Myocyte (in vitro differentiated cells): ENCODE measurements at regions not wholly inside any gene's neighbourhood (a gene's known extent, or its start where the extent isn't known, plus 50 kb on each side); places are given as distances from the start of the nearest gene placed in this dataset.

Source experiments
- DNase-seq: peaks from one replicate; pipeline ENCODE4 v3.0.0-alpha.2; 2012; ENCODE audit warnings: low read depth

DNA sequence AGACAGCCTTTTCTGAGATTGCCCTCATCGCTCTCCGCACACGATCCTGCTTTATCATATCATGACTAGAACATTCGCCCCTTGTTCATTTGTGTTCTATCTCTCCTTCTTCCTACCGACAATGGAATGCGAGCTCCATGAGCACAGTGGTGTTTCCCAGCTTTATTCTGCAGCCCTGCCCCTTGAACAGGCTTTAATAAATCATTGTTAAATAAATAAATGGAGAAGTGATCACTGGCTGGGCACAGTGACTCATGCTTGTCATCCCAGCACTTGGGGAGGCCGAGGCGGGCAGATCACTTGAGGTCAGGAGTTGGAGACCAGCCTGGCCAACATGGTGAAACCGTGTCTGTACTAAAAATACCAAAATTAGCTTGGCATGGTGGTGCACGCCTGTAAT is 1063.3 kb upstream of the EEF2KMT start:
- DNase-seq, result no peak

DNA sequence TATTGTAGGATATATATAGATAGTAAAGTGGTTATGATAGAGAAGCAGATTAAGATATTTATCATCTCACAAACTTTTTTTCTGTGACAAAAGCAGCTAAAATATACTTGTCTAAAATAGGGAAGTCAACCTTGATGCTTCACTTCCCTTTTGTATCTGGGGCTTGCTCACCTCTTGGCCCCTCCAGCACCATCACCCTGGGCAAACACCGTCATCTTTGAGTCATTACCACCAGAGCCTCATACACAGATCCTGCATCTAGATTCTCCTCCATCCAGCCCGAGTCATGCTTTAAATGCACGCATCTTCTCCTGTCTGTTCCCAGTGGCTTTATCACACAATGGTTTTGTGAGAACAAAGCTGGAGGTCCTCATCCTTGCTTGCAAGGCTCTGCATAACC is 1062.7 kb upstream of the EEF2KMT start:
- DNase-seq, result no peak

GRCh38 chr16:6157806-6158205 is 1060.2 kb upstream of the EEF2KMT start:
- no peak for DNase-seq

DNA sequence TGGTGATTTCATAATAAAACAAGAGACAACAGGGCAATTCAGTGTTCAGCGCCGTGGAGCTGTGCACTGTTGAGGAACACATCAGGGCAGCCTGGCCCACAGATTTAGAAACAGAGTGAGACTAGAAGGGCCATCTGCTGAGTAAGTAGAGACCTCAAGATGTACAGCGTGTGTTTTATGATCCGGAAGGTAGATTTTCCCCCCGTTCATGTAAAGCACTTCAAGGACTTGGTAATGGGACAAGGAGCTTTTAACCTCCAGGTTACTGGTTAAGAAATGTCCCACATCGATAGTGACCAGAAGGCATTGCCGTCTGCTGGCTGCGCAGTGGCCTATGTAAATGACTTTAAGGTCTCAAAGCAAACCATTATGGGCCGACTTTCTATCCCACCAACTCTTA is 1057.7 kb upstream of the EEF2KMT start:
- DNase-seq, result no peak

GRCh38 chr16:6153901-6154300 is 1056.3 kb upstream of the EEF2KMT start:
- DNase-seq, result no peak

- no peak for DNase-seq
These were observed 1051.4 kb upstream of the EEF2KMT start for GRCh38 chr16:6149031-6149430.

DNA sequence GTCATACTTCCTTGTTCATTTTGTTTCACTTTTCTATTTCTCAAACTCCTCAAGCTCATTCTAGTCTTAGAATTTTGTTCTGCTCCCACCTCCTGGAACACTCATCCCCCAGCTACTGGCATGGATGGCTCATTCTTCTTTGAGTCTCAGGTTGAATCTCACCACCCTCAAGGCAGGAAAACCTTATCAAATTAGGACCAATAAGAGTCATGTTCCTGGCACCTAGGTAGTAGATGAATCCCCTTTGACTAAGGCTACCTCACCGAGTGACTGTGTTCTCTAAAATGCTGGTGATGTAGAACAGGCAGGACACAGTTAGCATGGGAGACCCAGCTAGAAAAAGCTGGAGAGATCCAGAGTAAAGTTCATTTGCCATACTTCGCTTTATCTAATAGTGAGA is 1050.8 kb upstream of the EEF2KMT start:
- DNase-seq, result no peak

DNA sequence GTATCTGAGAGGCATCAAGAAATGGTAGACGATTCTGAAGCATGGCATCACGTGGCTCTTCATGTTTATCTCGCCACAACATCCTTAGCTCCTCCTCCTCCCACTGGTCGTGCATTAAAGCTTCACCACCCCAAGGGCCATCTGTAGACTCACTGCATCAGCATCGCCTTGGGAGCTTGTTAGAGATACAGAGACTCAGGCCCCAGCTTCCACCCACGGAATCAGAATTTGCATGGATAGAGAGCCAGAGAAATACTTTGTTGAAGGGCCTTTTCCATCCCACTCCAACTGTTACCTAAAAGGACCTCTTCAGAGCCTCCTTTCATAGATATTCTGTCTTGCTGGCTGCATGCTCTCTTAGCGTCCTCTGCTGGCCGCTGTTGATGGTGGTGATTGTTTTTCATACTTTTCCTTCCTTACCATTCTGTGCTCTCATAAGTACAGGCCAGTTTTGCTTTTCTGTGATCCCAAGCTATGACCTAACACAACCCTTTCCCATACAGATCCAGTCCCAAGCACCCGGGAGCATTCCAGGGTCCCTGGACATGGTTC is 1049.4 kb upstream of the EEF2KMT start:
- DNase-seq, result no peak

DNA sequence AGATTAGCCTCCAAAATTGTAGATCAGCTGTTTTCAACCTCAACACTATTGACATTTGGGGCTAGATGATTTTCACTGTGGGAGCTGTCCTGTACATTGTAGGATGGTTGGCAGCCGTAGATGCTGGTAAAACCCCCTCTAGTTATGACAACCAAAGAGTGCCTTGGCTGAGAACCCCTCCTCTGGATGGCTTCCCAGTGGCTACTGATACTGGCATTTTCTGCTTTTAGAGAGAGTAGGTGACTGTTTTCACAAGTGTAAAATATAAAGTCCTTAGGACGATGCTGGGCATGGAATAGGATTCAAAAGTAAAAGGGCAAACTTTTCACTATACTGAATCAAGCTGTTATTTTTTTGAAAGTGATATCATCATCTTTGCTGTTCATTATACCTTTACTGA is 1048.8 kb upstream of the EEF2KMT start:
- DNase-seq, result no peak

DNA sequence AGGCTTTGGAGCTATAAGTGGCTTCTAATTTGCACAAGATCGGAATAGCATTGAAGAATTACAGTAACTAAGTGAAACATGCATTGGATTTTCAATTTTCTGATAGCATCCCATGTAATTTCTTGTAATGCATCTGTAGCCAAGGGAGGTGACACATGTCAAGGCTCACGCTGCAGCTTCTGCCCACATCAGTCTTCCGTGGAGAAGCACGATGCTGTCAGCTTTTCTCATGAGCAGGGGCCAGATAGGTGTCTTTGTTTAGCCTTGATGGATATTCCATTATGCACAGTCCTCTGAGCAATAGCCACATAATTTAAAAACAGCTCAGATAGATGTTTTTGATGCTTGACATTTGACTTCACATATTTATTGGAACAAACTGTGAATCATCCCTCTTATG is 1046.9 kb upstream of the EEF2KMT start:
- no peak for DNase-seq

- no peak for DNase-seq
These were observed 1045.4 kb upstream of the EEF2KMT start for GRCh38 chr16:6143020-6143419.

- DNase-seq, result no peak
These were observed 1035.5 kb upstream of the EEF2KMT start for GRCh38 chr16:6133009-6133557.

GRCh38 chr16:6132121-6132520 is 1034.5 kb upstream of the EEF2KMT start:
- no peak for DNase-seq

- DNase-seq, result no peak
These were observed 1034.0 kb upstream of the EEF2KMT start for GRCh38 chr16:6131526-6132050.

DNA sequence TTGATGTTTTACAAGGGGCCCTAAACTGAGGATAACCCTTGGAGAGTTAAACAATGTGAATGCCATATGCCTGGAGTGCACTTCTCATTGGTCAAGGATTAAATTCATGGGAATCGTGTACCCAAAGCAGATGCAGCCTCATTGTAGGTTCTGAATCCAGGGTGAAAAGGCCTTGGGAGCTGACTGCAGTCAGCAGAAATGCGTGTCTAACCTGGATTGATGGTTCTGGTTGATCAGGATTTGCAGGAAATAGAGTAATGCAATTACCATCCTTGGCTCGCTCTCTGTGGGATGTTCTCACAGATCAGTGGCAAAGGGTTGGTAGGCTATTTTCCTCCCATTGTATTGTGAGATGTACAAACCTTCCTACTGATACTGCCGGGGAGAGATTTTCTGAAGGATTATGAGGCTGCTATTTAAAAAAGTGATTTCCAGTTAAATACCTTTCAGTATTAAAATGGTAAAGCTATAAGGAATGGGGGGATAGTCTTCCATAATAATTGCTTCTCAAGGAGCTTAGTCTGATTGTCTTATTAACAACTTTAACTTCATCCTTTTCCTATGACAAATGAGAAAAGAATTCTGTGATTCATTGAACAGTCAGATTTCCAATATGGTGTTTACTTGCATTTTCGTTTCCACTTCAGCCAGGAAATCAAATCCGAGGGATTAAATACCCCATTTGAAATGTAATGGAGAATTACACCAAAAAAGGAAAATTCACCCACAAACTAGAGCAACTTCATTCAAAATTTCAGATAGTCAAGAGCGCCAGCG is 1028.1 kb upstream of the EEF2KMT start:
- no peak for DNase-seq

DNA sequence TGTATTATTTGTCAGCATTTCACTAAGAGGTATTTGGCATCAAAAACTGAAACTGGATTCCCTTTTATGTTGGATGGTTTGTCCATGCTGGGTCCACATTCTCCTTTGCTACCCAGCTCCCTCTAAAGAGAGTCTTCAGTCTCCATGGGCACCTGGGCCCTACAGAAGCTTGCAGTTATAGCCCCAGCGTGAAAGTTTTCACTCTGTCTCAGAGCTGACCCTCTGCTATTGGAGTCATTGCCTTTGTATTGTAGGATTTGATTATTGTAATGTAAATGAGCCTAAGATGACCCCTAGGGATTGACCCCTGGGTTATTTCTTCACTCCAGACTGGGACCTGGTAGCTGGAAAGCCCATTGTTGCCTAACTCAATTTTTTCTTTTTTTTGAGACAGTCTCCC is 1026.5 kb upstream of the EEF2KMT start:
- no peak for DNase-seq

DNA sequence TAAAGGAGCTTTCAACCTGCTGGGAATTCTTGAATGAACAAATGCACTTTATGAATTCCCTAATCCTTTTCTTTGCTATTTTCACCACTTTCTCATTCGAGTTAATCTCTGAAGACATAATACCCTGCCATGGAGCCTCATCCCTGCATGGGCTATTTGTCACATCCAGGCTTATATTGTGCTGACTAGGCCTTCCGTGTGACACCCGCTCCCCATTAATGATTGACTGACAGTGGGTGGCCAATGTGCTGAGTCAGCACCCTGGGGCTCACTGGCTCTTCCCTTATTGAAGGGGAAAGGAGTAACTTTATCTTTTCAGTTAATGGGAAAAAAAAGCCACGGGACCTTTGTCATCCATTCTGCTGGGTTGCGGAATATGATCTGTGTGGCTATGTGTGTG is 1024.8 kb upstream of the EEF2KMT start:
- no peak for DNase-seq

- DNase-seq, result no peak
These were observed 1017.1 kb upstream of the EEF2KMT start for GRCh38 chr16:6114691-6115090.

DNA sequence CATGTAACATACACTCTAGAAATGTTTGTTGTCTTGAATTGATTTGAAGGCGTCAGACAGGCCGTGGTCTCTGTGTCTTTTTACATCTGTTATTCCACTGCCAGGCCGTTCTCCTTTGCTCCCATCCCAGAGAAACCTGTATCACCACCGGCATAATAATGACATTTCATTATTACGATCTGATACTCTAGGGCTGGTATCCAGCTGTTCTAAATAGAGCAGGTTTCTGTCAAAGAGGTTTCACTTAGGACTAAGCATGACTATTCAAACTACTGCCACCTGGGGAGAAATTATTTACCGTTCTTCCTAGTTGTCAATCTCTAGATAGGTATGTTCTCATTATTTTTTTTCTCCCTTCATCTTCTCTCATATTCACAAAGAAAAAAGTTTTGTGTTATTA is 1016.2 kb upstream of the EEF2KMT start:
- no peak for DNase-seq

GRCh38 chr16:6112700-6113099 is 1015.1 kb upstream of the EEF2KMT start:
- DNase-seq, result no peak

DNA sequence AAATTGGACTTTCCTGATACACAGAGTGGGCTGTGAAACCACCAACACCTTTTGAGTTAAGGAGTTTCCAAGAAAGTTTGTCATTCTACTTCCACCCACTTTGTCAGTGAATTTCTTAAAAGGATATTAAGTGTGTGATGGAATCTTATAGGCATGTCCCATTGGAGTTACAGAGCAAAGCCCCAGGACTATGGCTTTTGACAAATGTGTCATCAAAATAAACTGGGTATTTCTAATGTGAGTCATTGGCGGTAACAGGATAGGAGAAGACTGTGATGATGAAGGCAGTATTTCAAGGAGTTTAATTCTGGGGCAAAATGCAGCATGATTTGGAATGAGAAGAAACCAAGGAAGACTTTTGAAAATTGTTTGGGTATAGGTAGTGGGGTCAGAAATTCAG is 1013.8 kb upstream of the EEF2KMT start:
- no peak for DNase-seq

- no peak for DNase-seq
These were observed 1012.8 kb upstream of the EEF2KMT start for GRCh38 chr16:6110346-6110745.

DNA sequence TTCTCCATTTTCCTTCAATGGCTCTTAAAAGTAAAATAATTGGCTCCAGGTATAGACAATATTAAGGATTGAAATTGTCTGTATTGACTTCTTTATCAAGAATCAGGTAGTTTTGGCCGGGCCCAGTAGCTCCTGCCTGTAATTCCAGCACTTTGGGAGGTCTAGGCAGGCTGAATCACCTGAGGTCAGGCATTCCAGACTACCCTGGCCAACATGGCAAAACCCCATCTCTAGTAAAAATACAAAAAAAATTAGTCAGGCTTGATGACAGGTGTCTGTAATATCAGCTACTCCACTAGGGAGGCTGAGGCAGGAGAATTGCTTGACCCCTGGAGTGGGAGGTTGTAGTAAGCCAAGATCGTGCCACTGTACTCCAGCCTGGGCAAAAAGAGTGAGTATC is 1008.5 kb upstream of the EEF2KMT start:
- DNase-seq, result no peak
